UCSD-AML1 (cell line): ENCODE measurements at regions not wholly inside any gene's neighbourhood (a gene's known extent, or its start where the extent isn't known, plus 50 kb on each side); places are given as distances from the start of the nearest gene placed in this dataset.

ENCODE experiments used
- DNase-seq: peaks from one replicate; lab custom pipeline; 2025; ENCODE audit not compliant: unreplicated experiment; lab: John Stamatoyannopoulos, UW

GRCh38 chr9:129247285-129248153 lies 69.5 kb upstream of the IER5L start:
- DNase-seq: no peak

- DNase-seq: no peak
Measured at GRCh38 chr9:129245276-129245675, 67.2 kb upstream of the IER5L start.

DNA sequence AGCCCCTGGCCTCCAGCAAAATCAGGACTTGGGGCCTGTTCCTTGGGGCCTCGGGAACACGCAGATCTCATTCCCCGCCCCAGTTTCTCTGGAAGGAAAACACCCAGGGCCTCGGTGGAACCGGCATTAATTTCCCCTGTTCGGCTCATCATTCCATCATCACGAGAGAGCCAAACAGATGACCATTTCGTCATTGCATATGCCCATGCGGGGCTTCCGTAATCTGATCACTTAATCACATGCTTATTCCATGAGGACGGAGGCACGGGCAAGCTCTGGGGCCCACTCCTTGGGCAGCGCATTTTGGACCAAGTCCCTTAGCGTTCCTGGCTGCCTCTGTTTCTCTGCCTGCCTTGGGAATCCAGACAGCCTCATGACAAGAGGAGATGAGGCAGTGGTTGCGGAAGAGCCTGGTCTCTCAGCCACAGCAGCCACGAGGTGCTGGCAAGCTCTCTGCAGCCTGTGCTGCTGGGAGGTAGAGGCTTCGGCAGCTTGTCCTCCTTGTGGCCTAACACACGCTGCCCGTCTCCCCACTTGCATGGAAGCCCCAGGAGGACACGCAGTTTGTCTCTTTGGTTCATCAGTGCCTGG lies 65.0 kb upstream of the IER5L start:
- DNase-seq: no peak

DNA sequence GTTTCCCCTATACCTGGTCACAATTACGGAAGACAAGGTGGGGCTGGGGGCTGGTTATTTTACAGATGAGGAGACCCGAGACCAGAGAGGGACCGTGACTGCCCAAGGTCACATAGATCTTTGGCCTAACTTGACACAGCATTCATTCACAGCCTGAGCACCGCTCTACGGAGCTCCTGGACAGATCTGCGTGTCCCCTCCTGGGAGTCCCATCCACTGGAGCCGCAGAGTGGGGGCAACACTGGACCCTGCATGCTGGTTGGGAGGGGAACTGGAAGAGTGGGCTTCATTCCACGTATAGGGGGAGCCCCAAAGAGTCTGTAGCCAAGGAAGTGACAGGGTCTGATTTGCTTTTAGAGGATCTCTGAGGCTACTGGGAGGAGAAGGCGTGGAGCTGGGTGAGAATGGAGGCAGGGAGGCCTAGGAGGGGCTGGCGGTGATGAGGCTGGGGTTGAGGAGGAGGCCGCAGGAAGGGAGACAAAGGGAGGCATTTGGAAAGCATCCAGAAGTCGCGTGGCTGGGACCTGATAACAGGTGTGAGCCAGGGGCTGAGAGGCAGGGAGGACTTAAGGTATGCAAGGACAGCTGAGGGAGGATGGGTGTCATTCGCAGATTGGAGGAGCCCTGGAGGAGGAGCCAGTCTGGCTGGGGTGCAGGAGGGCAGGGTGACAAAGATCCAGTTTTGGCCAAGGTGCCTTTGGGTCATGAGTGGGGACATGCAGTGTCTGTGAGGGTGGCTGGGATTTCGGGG lies 64.3 kb upstream of the IER5L start:
- no peak for DNase-seq

GRCh38 chr9:129241725-129242124 lies 63.7 kb upstream of the IER5L start:
- no peak for DNase-seq

GRCh38 chr9:129240581-129241211 lies 62.6 kb upstream of the IER5L start:
- DNase-seq: no peak

GRCh38 chr9:129239946-129240490 lies 62.0 kb upstream of the IER5L start:
- no peak for DNase-seq

GRCh38 chr9:129237803-129238202 lies 59.7 kb upstream of the IER5L start:
- DNase-seq: no peak

GRCh38 chr9:129237164-129237611 lies 59.1 kb upstream of the IER5L start:
- peak; percentile 40 for DNase-seq

GRCh38 chr9:129236441-129237145 lies 58.5 kb upstream of the IER5L start:
- no peak for DNase-seq

- no peak for DNase-seq
Measured at GRCh38 chr9:129235931-129236331, 57.9 kb upstream of the IER5L start.

- DNase-seq: no peak
Measured at GRCh38 chr9:129235041-129235930, 57.2 kb upstream of the IER5L start.

- DNase-seq: no peak
Measured at GRCh38 chr9:129234491-129234890, 56.4 kb upstream of the IER5L start.

GRCh38 chr9:129232839-129233591 lies 55.0 kb upstream of the IER5L start:
- DNase-seq: no peak

GRCh38 chr9:129231759-129232158 lies 53.7 kb upstream of the IER5L start:
- DNase-seq: no peak

- no peak for DNase-seq
Measured at GRCh38 chr9:129231022-129231739, 53.1 kb upstream of the IER5L start.

GRCh38 chr9:129230302-129230701 lies 52.2 kb upstream of the IER5L start:
- DNase-seq: no peak
